Peyer's patch (tissue), 4 donors: ENCODE measurements at regions not wholly inside any gene's neighbourhood (a gene's known extent, or its start where the extent isn't known, plus 50 kb on each side); places are given as distances from the start of the nearest gene placed in this dataset.

ENCODE experiments used
- DNase-seq, 3 donors: peaks; one replicate each; pipeline ENCODE4 v3.0.0-alpha.2; 2017 to 2019
- H3K27ac ChIP-seq, 4 donors: fragments of 200-600 bp; sonication (generic); one replicate each; pipeline ENCODE4 v1.5.1; 2016 to 2019
- H3K27me3 ChIP-seq, 2 donors: fragments of 200-600 bp; sonication (generic); one replicate each; pipeline ENCODE4 v1.5.1; 2019
- H3K36me3 ChIP-seq, 3 donors: fragments of 200-600 bp; sonication (generic); one replicate each; pipeline ENCODE4 v1.5.1; 2016 to 2019
- H3K4me1 ChIP-seq, 4 donors: fragments of 200-600 bp; sonication (generic); one replicate each; pipeline ENCODE4 v1.5.1; 2016 to 2019
- H3K4me3 ChIP-seq, 4 donors: fragments of 200-600 bp; sonication (generic); 1 replicate in 3 of 4; 2 replicates in 1 of 4; pipeline ENCODE4 v1.5.1; 2016 to 2019; ENCODE audit warnings: mild to moderate bottlenecking in 1 of 4
- H3K9me3 ChIP-seq, 4 donors: fragments of 200-600 bp; sonication (generic); one replicate each; pipeline ENCODE4 v1.5.1; 2016 to 2019; ENCODE audit warnings: mild to moderate bottlenecking in 1 of 4
- CTCF ChIP-seq, 6 experiments: fragments of 450-650 bp in 4 of 6; fragments of 200-600 bp in 2 of 6; sonication (generic) in 1 of 6; IDR thresholded peaks; one replicate each; pipeline ENCODE4 v1.5.1; 2017 to 2019; ENCODE audit warnings: antibody characterized with exemption in 6 of 6, mild to moderate bottlenecking in 3 of 6, moderate library complexity in 1 of 6
- POLR2A ChIP-seq, 2 donors: fragments of 450-650 bp; IDR thresholded peaks; one replicate each; pipeline ENCODE4 v1.5.1; 2017; ENCODE audit warnings: antibody characterized with exemption in 2 of 2, mild to moderate bottlenecking in 2 of 2, moderate library complexity in 2 of 2
- small RNA-seq, 2 donors: library from RNA; depleted of rRNA; stranded (forward); fragments of <200 nt; gene quantifications; one replicate each; pipeline ENCODE3, GENCODE V24; 2016

GRCh38 chr1:48051466-48052126, 54.4 kb upstream of the TRABD2B start:
- no peaks in the 10 kb centered on the region for H3K27me3 ChIP-seq
- H3K27ac ChIP-seq: no peak overlapping the region
- H3K4me3 ChIP-seq: no peak overlapping the region
- H3K4me1 ChIP-seq: peaks cover 0 to 6% (median 0%) of the 10 kb centered on the region in 4 donors
- H3K9me3 ChIP-seq: no peaks in the 10 kb centered on the region
- no peak for TF ChIP-seq CTCF (IDR thresholded peaks at IDR 0.05)
- TF ChIP-seq POLR2A (IDR thresholded peaks at IDR 0.05): no peak
- no peak for DNase-seq
- H3K36me3 ChIP-seq: no peaks in the 10 kb centered on the region

- no peak overlapping the region for H3K4me3 ChIP-seq
- no peak overlapping the region for H3K27ac ChIP-seq
- no peaks in the 10 kb centered on the region for H3K27me3 ChIP-seq
- no peak for TF ChIP-seq POLR2A (IDR thresholded peaks at IDR 0.05)
- TF ChIP-seq CTCF (IDR thresholded peaks at IDR 0.05): no peak
- no peaks in the 10 kb centered on the region for H3K36me3 ChIP-seq
- H3K9me3 ChIP-seq: no peaks in the 10 kb centered on the region
- H3K4me1 ChIP-seq: peaks cover 0 to 6% (median 0%) of the 10 kb centered on the region in 4 donors
- DNase-seq: no peak
These were observed 52.8 kb upstream of the TRABD2B start for GRCh38 chr1:48049823-48050535.

DNA sequence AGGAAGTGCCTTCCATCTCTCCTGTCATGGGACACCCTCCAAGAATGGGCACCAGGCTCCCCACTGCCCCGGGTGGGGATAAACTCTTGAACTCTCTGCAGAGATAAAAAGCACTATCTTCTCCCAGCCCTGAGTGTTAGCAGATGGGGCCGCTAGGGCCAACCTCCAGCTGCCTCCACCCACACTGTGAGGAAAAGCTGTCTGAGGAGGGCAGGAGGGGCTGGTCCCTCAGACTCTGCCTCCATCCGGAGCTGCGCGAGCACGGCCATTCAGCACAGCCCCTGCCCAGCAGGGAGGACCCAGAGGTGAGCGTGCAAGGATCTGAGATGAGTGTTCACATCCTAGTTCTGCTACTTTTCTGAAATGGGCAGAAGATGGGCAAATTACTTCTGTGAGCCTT, 51.8 kb upstream of the TRABD2B start:
- Histone ChIP-seq H3K36me3 (no peaks in the 10 kb centered on the region), H3K4me1 (peaks cover 0 to 6% (median 0%) of the 10 kb centered on the region in 4 donors), H3K4me3 (no peak overlapping the region), H3K9me3 (no peaks in the 10 kb centered on the region), H3K27me3 (no peaks in the 10 kb centered on the region), H3K27ac (no peak overlapping the region)
- TF ChIP-seq CTCF (IDR thresholded peaks at IDR 0.05) (no peak), POLR2A (IDR thresholded peaks at IDR 0.05) (no peak)
- DNase-seq: no peak

- H3K4me3 ChIP-seq: no peak overlapping the region
- TF ChIP-seq POLR2A (IDR thresholded peaks at IDR 0.05) (no peak), CTCF (IDR thresholded peaks at IDR 0.05) (no peak)
- H3K9me3 ChIP-seq: no peaks in the 10 kb centered on the region
- H3K36me3 ChIP-seq: no peaks in the 10 kb centered on the region
- DNase-seq: no peak
- no peak overlapping the region for H3K27ac ChIP-seq
- H3K27me3 ChIP-seq: no peaks in the 10 kb centered on the region
- H3K4me1 ChIP-seq: peaks cover 0 to 6% (median 0%) of the 10 kb centered on the region in 4 donors
These were observed 50.9 kb upstream of the TRABD2B start for GRCh38 chr1:48048064-48048463.

GRCh38 chr1:48047116-48047515, 49.9 kb upstream of the TRABD2B start:
- no peak for DNase-seq
- no peaks in the 10 kb centered on the region for H3K4me1 ChIP-seq
- no peak overlapping the region for H3K27ac ChIP-seq
- no peak overlapping the region for H3K4me3 ChIP-seq
- H3K9me3 ChIP-seq: no peaks in the 10 kb centered on the region
- H3K36me3 ChIP-seq: no peaks in the 10 kb centered on the region
- no peak for TF ChIP-seq CTCF (IDR thresholded peaks at IDR 0.05)
- TF ChIP-seq POLR2A (IDR thresholded peaks at IDR 0.05): no peak
- no peaks in the 10 kb centered on the region for H3K27me3 ChIP-seq

Small RNA genes in the stretch of these regions (small RNA-seq; reads per million reads assigned to genes)
- 0 reads per million in 2 donors for gene CYP46A4P
